NCI-H2029 treated with DMSO at 0.1 percent for 48 hours (cell line): ENCODE measurements at regions not wholly inside any gene's neighbourhood (a gene's known extent, or its start where the extent isn't known, plus 50 kb on each side); places are given as distances from the start of the nearest gene placed in this dataset.

Experiments
- DNase-seq: peaks from one replicate; lab custom pipeline; 2025; lab: John Stamatoyannopoulos, UW

DNA sequence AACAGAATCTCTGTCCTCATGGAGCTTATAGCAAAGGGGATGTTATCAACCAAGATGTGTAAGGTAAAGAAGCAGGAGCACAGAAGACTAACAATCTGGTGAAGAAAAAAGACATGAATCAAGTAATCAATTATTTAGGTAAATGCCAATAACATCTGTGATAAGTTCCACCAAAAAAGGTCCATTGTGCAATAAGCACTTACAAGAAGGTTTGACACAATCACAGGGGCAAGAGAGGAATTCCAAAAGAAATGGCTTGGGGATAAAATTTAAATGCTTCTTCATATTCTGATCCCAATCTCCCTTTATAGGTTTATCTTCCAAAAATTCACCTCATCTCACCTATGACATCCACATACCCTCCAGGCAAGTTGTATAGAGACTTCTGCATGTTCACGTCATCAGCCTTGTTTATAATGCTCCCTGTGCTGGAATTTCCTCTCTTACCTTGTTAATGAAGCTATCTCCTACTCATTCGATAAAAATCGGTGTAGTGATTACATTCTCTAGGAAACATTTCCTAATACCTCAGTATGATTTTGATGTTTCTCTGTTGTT is 53.6 kb upstream of the DPT start:
- DNase-seq = no peak

DNA sequence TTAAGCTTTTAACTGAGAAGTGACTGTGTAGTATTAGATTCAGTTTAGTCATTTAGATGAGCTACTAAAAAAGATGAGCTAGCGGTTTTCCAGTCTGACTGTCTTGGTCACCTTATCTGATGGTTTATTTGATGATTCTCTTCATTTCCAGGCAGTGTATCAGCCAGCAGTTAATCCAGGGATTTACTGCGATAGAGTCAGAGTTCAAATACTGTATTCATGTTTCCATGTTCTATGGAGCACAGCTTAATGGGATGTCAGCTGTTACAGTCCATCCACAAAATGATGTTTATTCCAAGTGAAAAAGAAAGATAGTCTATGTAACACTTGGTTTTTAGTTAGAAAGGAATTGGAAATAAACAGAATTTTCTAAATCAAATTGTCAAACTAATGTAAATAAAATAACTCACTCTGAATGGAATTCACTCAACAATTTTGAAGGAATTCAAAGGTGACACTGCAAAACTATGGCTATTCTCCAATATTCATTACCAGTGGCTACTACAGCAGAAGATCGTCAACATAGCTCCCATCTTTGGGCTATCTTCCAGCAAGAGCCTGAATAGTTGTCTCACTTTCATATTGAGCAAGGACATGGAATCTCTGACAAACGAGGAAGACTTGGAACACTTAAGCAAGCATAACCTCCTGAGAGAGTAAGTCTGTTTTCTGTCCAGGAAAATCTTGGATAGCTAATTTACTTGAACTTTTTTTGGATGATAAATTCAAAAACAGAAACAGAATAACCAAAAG is 54.6 kb upstream of the DPT start:
- no peak for DNase-seq

DNA sequence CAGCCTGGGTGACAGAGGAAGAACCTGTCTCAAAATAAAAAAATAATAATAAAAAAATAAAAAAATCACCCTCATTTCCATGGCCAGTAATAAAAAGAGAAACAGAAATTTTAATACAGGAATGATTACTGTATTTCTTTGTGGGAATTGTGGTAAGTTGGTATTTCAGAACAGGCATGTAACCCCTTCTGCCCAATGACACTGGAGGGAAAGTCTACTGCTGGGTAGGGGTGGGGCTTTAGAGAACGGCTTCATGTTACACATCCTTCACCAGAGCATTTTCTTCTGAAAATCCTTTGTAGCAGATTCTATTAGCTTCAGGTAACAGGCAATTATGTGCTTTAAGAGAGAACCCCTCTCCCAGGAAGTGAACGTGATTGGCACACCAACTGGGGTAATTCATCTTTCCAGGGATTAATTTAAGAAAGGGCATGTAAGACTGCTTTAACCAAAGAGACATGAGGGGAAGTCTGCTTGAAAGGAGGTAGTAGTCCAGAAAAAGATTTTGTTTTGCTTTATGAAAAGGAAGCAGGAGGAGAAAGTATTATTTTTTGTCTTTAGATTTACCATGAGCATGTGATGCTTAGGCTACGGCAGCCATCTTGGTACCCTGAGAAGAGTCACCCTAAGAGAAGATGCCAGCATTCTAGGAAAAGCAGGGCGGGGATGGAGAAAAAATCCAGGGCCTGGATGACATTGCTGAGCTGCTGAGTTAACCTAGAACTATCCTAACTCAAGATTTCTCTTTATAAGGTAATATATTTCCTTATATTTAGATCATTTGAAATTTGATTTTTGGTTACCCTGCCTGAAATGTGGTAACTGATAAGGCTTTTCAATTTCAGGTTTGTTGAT is 57.7 kb upstream of the DPT start:
- DNase-seq = no peak

GRCh38 chr1:168788258-168788657 is 59.3 kb upstream of the DPT start:
- DNase-seq = no peak

DNA sequence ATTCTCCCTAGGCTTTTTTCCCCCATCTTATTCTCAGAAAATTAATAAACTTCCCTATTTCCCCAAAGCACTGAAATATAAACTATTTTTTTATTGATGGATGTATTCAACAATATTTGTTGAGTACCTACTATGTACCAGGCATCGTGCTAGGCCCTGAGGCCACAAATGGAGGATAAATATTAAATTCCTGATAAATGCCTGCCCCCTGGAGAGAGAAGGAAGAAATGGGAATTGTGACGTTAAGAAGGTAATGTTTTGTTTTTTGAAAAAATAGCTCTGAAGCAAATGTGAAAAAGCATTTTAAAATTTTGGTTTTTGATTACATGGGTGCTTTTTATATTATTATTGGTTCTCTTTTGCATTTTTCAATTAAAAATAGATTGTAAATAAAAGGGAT is 60.5 kb upstream of the DPT start:
- no peak for DNase-seq

GRCh38 chr1:168792142-168792541 is 63.1 kb upstream of the DPT start:
- no peak for DNase-seq

GRCh38 chr1:168792592-168793125 is 63.7 kb upstream of the DPT start:
- DNase-seq = no peak

- DNase-seq = no peak
These were observed 65.1 kb upstream of the DPT start for GRCh38 chr1:168794057-168794456.

DNA sequence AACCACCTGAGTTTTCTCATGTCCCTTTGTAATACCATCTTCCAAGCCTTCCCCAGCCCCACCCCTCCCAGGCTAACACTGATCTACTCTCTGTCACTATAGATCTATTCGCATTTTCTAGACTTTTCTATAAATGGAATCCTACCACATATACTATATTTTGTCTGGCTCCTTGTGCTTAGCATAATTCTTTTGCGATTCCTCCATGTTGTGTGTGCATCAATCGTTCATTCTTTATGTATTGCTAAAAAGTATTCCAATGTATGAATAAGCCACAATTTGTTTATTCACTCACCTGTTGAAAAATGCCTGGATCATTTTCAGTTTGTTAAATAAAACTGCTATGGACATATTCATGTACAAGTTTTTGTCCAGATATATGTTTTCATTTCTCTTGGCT is 66.7 kb upstream of the DPT start:
- no peak for DNase-seq

DNA sequence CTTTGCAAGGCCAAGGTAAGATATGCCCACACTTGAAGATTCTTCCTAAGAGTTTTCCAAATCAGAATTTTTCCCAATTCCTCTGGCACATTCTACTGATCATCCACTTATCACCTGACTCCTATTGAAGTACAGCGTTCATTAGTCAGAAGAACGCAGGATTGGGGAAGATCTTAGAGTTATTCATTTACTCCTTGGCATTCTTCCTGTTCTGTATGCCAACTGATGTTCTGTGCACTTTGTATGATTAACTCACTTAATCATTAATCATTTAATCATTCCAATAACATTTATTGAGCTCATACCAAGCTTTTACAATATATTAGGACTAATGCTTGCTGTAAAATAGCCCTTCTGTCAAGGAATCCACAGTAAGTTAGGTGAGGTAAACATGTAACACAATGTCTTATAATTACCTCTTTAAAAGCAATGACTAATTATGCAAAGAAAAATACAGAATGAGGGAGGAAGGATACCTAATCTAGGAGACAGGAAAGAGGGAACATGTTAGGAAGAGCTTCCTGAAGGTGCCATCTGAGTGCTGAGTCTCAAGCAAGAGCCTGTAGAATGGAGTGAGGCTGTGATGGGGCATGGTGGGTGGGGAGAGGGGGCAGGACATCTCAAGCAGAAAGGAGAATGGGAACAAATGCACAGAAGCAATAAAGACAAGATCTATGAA is 71.1 kb upstream of the DPT start:
- DNase-seq = no peak

- no peak for DNase-seq
These were observed 72.2 kb upstream of the DPT start for GRCh38 chr1:168801032-168801745.

DNA sequence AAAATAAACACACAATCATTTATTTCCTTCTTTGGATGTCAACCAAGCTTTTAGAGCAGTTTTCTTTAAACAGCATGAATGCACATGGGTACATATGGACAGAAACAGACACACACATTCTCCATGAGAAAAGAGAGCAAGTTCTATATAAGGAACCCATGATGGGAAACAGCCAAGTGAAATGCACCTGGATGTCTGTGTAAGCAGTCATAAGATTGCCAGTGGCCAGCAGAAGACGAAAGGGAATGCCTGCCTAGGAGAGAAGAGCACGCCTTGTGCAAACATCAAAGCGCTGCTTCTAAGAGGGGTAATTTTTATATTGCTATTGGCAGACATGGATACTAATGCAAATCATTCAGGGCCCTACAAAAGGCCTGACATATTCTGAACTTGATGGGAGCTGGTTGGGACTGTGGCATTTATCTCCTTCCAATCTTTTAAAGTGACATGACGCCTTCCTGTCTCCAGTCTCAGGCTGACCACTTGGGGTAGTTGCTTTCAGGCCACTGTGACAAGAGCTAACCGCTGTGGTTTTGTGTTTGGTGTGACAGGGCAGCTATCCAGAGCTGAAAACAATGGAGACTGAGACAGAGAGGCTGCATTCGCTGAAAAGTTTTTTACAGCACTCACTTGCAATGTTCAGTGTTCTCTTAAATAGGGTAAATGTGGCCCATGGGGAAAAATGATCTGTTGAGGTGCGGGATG is 75.0 kb upstream of the DPT start:
- no peak for DNase-seq

GRCh38 chr1:168806952-168807351 is 77.9 kb upstream of the DPT start:
- no peak for DNase-seq

DNA sequence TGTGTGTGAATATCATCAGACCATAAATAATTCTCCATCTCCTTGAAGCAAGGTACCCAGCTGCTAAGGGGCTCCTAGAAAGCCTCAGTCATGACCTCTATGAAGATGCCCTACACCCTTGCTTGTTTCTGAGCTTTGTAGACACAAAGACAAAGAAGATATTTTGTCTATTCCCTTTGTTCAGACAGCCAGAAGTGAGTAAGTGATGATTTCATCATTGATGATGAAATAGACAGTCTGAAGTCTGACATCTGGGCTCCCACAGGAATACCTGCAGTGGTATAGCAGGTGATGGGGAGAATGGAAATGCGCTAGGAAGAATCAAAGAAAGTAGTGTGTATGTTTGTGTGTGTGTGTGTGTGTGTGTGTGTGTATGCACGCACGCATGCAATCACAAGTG is 82.2 kb upstream of the DPT start:
- DNase-seq = no peak

- no peak for DNase-seq
These were observed 90.7 kb upstream of the DPT start for GRCh38 chr1:168819668-168820067.

DNA sequence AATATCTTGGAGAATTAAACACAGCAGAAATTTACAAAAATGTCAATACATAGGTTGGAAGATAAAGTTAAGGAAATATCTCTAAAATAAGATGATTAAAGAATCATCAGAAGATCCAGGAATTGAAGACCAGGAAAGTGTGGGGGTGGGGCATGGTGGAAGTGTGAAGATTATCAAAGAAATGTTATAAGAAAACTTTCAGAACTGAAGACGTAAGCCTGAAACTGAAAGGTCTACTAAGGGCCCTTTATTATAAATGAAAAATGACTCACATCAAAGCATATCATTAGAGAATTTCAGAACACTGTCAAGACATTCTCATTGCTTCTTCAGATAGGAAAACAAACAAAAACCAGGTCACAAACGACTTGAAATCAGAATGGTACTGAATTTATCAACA is 92.4 kb upstream of the DPT start:
- DNase-seq = no peak

GRCh38 chr1:168822911-168823310 is 93.9 kb upstream of the DPT start:
- no peak for DNase-seq

DNA sequence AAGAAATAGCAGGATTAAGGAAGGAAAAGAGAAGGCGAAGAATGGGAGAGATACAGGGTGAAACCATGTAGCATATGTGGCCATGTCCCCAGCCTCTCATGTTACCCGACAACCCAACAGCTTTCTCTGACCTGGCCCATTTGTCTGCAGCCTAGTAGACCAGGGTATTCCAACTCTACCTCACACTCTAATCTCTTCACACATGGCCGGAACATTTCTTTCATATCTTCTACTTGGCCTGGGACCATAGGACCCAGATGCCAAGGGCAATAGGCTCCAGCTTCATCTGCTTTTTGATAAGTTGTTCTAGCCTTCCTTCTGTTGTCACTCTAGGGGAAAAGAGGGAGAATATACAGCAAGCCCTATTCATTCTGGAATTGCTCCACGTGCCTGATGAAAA is 95.0 kb upstream of the DPT start:
- DNase-seq = no peak

GRCh38 chr1:168824418-168825065 is 95.5 kb upstream of the DPT start:
- DNase-seq = no peak

- no peak for DNase-seq
These were observed 96.1 kb upstream of the DPT start for GRCh38 chr1:168825129-168825528.

- DNase-seq = no peak
These were observed 96.8 kb upstream of the DPT start for GRCh38 chr1:168825820-168826219.
